C4-2B (cell line): ENCODE measurements at regions not wholly inside any gene's neighbourhood (a gene's known extent, or its start where the extent isn't known, plus 50 kb on each side); places are given as distances from the start of the nearest gene placed in this dataset.

Source experiments
- ZFX ChIP-seq: fragments of 450-650 bp; IDR thresholded peaks from 2 replicates; pipeline ENCODE4 v1.6.1; 2017
- TF ChIP-seq, protein P1 (sequence below): fragments of 450-650 bp; conservative IDR thresholded peaks from 2 replicates; pipeline ENCODE4 v1.5.1; 2017; ENCODE audit warnings: mild to moderate bottlenecking

GRCh38 chr21:23307065-23307464 lies 2300.2 kb downstream of the MRPL39 start:
- TF ChIP-seq, protein P1, sequence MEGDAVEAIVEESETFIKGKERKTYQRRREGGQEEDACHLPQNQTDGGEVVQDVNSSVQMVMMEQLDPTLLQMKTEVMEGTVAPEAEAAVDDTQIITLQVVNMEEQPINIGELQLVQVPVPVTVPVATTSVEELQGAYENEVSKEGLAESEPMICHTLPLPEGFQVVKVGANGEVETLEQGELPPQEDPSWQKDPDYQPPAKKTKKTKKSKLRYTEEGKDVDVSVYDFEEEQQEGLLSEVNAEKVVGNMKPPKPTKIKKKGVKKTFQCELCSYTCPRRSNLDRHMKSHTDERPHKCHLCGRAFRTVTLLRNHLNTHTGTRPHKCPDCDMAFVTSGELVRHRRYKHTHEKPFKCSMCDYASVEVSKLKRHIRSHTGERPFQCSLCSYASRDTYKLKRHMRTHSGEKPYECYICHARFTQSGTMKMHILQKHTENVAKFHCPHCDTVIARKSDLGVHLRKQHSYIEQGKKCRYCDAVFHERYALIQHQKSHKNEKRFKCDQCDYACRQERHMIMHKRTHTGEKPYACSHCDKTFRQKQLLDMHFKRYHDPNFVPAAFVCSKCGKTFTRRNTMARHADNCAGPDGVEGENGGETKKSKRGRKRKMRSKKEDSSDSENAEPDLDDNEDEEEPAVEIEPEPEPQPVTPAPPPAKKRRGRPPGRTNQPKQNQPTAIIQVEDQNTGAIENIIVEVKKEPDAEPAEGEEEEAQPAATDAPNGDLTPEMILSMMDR: no peak
- no peak for TF ChIP-seq ZFX
